Spleen (tissue), 11 donors: ENCODE measurements at regions not wholly inside any gene's neighbourhood (a gene's known extent, or its start where the extent isn't known, plus 50 kb on each side); places are given as distances from the start of the nearest gene placed in this dataset.

ENCODE experiments used
- DNase-seq: peaks from one replicate; pipeline ENCODE4 v3.0.0-alpha.2; 2020
- H3K27ac ChIP-seq, 8 donors: fragments of 200-600 bp; sonication (generic) in 7 of 8; 1 replicate in 4 of 8; 2 replicates in 4 of 8; pipeline versions ENCODE4 v1.5.0 to v1.8.0; 2016 to 2021; ENCODE audit warnings: inconsistent platforms in 4 of 8, mild to moderate bottlenecking in 4 of 8, moderate library complexity in 1 of 8
- H3K27me3 ChIP-seq, 7 donors: fragments of 200-600 bp; sonication (generic) in 6 of 7; replicated peaks in 1 of 7; 1 replicate in 4 of 7; 2 replicates in 3 of 7; pipeline versions ENCODE4 v1.5.0 to v1.8.0; 2016 to 2021; ENCODE audit warnings: inconsistent platforms in 3 of 7, mild to moderate bottlenecking in 1 of 7
- H3K36me3 ChIP-seq, 6 donors: fragments of 200-600 bp; sonication (generic) in 5 of 6; 1 replicate in 4 of 6; 2 replicates in 2 of 6; pipeline versions ENCODE4 v1.5.0 to v1.8.0; 2016 to 2021; ENCODE audit warnings: inconsistent platforms in 2 of 6
- H3K4me1 ChIP-seq, 6 donors: fragments of 200-600 bp; sonication (generic) in 5 of 6; 1 replicate in 3 of 6; 2 replicates in 3 of 6; pipeline versions ENCODE4 v1.5.0 to v1.8.0; 2016 to 2021; ENCODE audit warnings: inconsistent platforms in 3 of 6
- H3K4me3 ChIP-seq, 8 donors: fragments of 200-600 bp; sonication (generic) in 7 of 8; 1 replicate in 4 of 8; 2 replicates in 4 of 8; pipeline versions ENCODE4 v1.5.0 to v1.8.0; 2016 to 2021; ENCODE audit warnings: inconsistent platforms in 4 of 8, mild to moderate bottlenecking in 4 of 8, moderate library complexity in 2 of 8
- H3K9me3 ChIP-seq, 8 donors: fragments of 200-600 bp; sonication (generic) in 7 of 8; 1 replicate in 4 of 8; 2 replicates in 4 of 8; pipeline versions ENCODE4 v1.5.0 to v1.8.0; 2016 to 2021; ENCODE audit warnings: inconsistent platforms in 4 of 8
- POLR2A ChIP-seq, 3 donors: fragments of 450-650 bp; IDR thresholded peaks; one replicate each; pipeline ENCODE4 v1.5.1; 2017; ENCODE audit warnings: antibody characterized with exemption in 3 of 3, mild to moderate bottlenecking in 1 of 3
- POLR2AphosphoS5 ChIP-seq, 3 donors: sonication (generic); formaldehyde crosslinking; IDR thresholded peaks; one replicate each; pipeline ENCODE4 v1.5.1; 2017; ENCODE audit warnings: antibody characterized with exemption in 3 of 3
- WGBS, 5 donors: extraction: QIAGEN DNeasy Blood & Tissue Kit in 3 of 5; methylation state at CpG; one replicate each; pipeline versions ENCODE4 v1.1.5 to v1.1.7; 2013 to 2018; 5-methylcytosine and 5-hydroxymethylcytosine counted together
- intact Hi-C: fragments of 100-400 bp; cut with DNase I; formaldehyde crosslinking; loops from one replicate; pipeline ENCODE4 v1.15.0; 2023; ENCODE audit warnings: low total_unique reads
- TF ChIP-seq, protein P1 (sequence below), 11 experiments: fragments of 200-600 bp in 7 of 11; fragments of 450-650 bp in 4 of 11; sonication (generic) in 4 of 11; IDR thresholded peaks in 8 of 11; conservative IDR thresholded peaks in 3 of 11; 1 replicate in 7 of 11; 2 replicates in 4 of 11; pipeline versions ENCODE4 v1.4.0 to v1.8.0; 2016 to 2021; ENCODE audit warnings: antibody characterized with exemption in 11 of 11, inconsistent platforms in 4 of 11, mild to moderate bottlenecking in 1 of 11
- donor health status: healthy with polysubstance abuse.
- donor health status: DM: no; HTN: no; CAD: no; lungs with moderate emphysema.
- donor health status: DM: no; HTN: no; CAD: no.
- donor health status: Bipolar disorder and iron deficiency.
- donor health status: healthy.
- donor health status: DM: no; HTN: no; CAD: no.
- donor health status: DM: yes; HTN: yes; CAD: no.

DNA sequence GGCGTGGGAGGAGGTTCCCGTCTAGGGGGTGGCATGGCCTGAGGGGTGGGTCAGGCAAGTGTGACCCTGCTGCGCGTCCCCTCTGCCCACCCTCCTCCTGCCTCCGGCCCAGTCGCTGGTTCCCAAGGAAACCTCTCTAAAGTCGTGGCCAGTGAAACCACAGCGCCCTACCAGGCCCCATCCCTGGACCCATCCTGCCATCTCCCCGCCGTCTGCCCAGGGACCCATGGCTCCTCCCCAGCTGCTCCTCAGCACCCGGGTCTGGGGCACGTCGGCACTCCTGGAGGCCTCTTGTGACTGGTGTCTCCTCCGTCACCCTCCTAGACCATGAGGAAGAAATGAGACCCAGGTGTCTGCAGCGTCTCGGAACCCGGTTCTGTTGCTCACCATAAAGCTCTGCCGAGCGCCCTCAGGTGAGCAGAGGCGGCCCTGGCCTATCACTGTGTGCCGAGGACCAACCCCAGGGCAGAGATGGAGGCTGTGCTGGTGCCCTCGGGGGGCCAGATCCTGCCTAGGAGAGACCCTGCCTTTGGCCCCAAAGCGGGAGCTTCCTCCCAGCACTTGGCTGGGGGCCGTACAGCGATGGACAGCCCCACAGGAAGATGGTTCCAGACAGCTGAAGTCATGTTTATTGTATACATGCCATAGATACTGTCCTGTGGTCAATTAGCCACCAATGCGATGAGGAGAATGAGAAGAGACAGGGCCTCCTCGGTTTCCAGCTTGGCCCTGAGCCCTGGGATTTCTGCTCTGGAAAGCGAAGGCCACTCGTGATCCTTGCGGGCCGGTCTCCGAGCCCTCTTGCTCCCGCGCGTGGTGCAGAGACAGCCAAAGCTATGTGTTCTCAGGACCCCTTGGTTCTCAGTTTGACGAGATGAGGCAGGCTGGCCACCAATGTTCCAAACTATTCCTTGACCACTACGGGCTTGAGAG lies 222.5 kb upstream of the RTL1 start:
- Histone ChIP-seq H3K27me3 (peaks cover 0 to 41% (median 0%) of the 10 kb centered on the region in 7 donors), H3K4me3 (no peak overlapping the region), H3K4me1 (peaks cover 0 to 11% (median 6%) of the 10 kb centered on the region in 6 donors), H3K36me3 (no peaks in the 10 kb centered on the region), H3K27ac (no peak overlapping the region), H3K9me3 (no peaks in the 10 kb centered on the region)
- TF ChIP-seq POLR2A (IDR thresholded peaks at IDR 0.05) (no peak), POLR2AphosphoS5 (IDR thresholded peaks at IDR 0.05) (no peak)
- TF ChIP-seq, protein P1, sequence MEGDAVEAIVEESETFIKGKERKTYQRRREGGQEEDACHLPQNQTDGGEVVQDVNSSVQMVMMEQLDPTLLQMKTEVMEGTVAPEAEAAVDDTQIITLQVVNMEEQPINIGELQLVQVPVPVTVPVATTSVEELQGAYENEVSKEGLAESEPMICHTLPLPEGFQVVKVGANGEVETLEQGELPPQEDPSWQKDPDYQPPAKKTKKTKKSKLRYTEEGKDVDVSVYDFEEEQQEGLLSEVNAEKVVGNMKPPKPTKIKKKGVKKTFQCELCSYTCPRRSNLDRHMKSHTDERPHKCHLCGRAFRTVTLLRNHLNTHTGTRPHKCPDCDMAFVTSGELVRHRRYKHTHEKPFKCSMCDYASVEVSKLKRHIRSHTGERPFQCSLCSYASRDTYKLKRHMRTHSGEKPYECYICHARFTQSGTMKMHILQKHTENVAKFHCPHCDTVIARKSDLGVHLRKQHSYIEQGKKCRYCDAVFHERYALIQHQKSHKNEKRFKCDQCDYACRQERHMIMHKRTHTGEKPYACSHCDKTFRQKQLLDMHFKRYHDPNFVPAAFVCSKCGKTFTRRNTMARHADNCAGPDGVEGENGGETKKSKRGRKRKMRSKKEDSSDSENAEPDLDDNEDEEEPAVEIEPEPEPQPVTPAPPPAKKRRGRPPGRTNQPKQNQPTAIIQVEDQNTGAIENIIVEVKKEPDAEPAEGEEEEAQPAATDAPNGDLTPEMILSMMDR (IDR thresholded peaks at IDR 0.05 in 8 of 11, conservative IDR thresholded peaks at IDR 0.05 in 3 of 11), result no peak
- WGBS, 5 donors, result 85 to 92% (median 88%) methylated on average over 28 to 37 of the region's 37 CpGs
- peak; percentile 67 for DNase-seq
- intact Hi-C loops, result no loop called here

DNA sequence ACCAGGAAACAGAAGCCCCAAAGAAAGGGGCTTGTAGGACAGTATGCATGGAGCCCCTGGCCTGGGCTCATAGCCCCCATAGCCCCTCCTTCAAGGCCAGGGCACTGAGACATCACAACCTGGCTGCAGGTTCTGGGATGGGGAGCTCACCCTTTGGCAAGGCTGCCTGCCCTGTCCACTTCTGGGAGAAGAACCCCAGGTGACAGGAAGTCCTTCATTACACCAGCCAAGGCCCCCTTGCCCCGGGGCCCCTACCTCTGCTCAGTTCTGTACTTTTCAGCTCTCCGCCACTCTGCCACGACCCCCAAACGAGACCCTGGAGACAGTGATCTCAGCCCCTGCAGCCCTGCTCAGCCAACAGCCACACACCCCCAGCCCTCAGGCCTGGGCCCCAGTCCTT lies 223.2 kb upstream of the RTL1 start:
- Histone ChIP-seq H3K9me3 (no peaks in the 10 kb centered on the region), H3K4me1 (peaks cover 0 to 4% (median 2%) of the 10 kb centered on the region in 6 donors), H3K4me3 (no peak overlapping the region), H3K27ac (no peak overlapping the region), H3K27me3 (peaks cover 0 to 47% (median 0%) of the 10 kb centered on the region in 7 donors), H3K36me3 (no peaks in the 10 kb centered on the region)
- intact Hi-C loops, result no loop called here
- TF ChIP-seq, protein P1 (IDR thresholded peaks at IDR 0.05 in 8 of 11, conservative IDR thresholded peaks at IDR 0.05 in 3 of 11), result no peak
- no peak for TF ChIP-seq POLR2AphosphoS5 (IDR thresholded peaks at IDR 0.05)
- WGBS, 5 donors, result 79 to 86% (median 82%) methylated on average over 4 of the region's 4 CpGs
- peak; percentile 56 for DNase-seq

DNA sequence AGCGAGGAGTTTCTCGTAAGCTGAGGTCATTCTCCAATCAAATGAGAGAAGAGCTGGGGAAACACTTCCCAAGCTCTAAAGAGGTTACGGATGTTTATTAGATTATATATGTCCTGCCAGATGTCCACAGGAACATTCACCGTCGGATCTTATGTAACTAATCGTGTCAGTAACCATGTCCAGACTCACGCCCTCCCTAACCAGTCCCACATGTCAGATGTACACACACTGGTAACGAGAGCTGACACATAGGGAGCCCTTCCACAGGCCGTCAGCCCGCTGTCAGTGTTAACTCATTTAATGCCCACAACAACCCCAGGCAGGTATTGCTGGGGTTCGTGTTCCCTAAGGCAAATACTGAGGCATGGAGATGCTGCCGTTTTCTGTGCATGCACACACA lies 223.7 kb upstream of the RTL1 start:
- TF ChIP-seq POLR2A (IDR thresholded peaks at IDR 0.05) (no peak), POLR2AphosphoS5 (IDR thresholded peaks at IDR 0.05) (no peak)
- TF ChIP-seq, protein P1 (IDR thresholded peaks at IDR 0.05 in 8 of 11, conservative IDR thresholded peaks at IDR 0.05 in 3 of 11), result no peak
- DNase-seq, result no peak
- intact Hi-C loops, result no loop called here
- Histone ChIP-seq H3K27ac (no peak overlapping the region), H3K4me3 (no peak overlapping the region), H3K9me3 (no peaks in the 10 kb centered on the region), H3K4me1 (no peaks in the 10 kb centered on the region), H3K36me3 (no peaks in the 10 kb centered on the region), H3K27me3 (peaks cover 0 to 52% (median 0%) of the 10 kb centered on the region in 7 donors)
- WGBS, 5 donors, result 80 to 91% (median 85%) methylated on average over 12 of the region's 12 CpGs
